Hypothalamus (tissue), 51 donors: ENCODE measurements at regions not wholly inside any gene's neighbourhood (a gene's known extent, or its start where the extent isn't known, plus 50 kb on each side); places are given as distances from the start of the nearest gene placed in this dataset.
"Not testable (repeated sequence)": the region's sequence is repeated elsewhere in the genome, so short reads cannot be mapped to it uniquely, and the experiment has no call there.

Experiments
- DNase-seq, 51 donors: peaks; one replicate each; lab custom pipeline; 2025; lab: John Stamatoyannopoulos, UW

DNA sequence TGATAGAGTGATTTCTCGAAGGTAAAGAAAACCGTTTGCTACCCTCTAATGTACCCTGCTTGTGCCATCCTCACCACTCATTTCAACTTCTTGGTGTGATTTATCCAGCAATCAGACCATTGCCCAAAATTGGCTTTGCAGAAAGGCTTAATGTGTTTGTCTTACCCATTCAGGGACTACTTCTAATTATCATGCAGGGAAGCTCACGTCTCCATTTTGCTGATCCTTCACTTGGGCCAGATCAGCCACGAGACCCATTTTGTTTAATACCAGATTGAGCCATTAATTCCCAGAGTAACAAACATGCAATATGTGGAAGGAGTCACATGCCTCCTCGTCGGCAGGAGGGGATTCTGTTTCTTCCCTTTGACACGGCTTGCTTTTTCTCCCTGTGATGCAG, 51.1 kb upstream of the CRY1 start:
- no peak for DNase-seq

DNA sequence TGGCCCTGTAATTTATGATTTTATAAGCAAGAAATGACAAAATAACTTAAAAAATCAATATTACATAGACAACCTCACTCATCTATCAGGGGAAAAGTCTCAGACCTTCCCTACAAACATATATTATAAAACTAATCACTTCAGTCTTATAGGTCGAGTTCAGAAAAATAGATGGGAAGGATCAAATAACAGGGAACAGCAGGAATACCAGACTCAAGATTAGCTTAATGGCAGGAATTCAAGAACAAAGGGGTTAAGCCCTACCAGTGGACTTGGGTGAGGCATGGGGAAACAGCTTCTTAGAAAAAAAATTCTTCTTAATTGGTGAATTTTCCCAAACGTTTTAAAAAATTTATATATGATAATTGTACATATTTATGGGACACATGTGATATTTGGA, 51.6 kb upstream of the CRY1 start:
- DNase-seq, result no peak

DNA sequence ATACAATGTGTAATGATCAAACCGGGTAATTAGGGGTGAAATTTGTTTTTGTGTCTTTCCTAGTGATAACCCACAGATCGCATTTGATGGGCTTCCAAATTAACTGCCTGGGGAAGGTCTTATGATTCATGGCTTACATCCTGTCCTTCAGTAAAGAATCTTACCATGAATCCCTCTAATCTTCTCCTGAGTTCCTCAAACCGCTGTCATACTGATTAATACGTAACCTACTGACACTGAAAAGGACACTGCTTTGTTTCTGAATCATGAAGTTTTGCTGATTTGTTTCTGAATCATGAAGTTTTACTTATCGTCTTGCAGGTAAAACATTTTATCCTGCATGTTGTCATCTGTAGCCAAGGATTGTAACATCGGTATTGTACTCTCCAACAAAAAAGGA, 52.0 kb upstream of the CRY1 start:
- no peak for DNase-seq

DNA sequence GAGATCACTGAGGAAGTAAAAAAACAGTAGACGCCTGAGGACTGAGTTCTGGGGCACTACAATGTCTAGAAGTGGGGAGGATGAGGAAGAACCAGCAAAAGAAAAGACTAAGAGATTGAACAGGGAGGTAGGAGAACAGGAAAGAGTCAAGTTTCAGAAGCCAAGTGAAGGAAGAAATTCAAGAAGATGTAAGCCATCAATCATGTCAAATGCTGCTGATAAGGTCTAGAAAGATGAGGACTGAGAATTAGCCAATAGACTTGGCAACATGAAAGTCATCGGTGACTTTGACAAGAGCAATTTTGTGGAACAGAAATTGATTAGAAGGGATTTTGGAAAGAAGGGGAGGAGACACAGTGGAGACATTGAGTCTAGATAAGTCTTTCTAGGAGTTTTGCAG, 54.8 kb upstream of the CRY1 start:
- no peak for DNase-seq

DNA sequence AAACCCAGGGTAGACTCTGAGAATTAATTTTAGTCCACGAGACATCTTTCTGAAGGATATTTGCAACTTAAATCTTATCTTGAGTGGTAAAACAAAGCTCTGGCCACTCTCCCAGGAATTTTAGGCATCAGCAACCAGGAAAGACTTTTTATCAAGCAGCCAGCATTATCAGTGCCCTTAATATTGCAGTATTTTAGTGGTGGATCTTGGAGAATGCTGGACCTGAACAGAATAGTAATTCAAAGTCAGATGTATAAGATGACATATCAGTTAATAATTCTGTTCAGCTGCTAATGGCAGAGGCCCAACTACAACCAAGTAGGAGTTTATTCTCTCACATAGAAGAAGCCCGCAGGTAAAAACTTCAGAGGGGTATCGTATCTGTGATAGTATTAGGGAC, 59.0 kb upstream of the CRY1 start:
- DNase-seq, result no peak

GRCh38 chr12:107159384-107159900, 66.1 kb upstream of the CRY1 start:
- no peak for DNase-seq

GRCh38 chr12:107163413-107163812, 70.1 kb upstream of the CRY1 start:
- no peak for DNase-seq

GRCh38 chr12:107164392-107164791, 71.0 kb upstream of the CRY1 start:
- DNase-seq, result no peak

DNA sequence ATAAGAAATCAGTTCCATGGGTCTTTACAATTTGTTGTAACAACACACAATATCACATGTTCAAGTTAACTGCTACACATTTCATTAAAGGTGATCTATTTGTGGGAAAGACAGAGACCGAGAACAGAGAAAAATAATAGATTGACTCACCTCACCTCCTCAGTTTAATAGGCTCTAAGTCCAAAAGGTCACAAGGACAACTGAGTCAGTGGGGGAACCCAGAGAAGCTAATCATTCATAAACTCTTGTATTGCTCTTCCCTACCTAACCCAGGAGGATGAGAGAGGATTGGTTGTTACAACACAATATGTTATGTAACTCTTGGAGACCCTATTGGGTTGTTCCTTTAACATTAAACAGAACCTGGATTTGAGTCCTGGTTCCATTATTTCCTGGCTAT, 72.2 kb upstream of the CRY1 start:
- no peak for DNase-seq

- DNase-seq, result no peak
Observed at GRCh38 chr12:107167756-107168155, 74.4 kb upstream of the CRY1 start.

- DNase-seq, result no peak
Observed at GRCh38 chr12:107169200-107169599, 75.9 kb upstream of the CRY1 start.

GRCh38 chr12:107178776-107179175, 85.4 kb upstream of the CRY1 start:
- DNase-seq, result no peak

GRCh38 chr12:107179871-107180270, 86.5 kb upstream of the CRY1 start:
- no peak for DNase-seq

DNA sequence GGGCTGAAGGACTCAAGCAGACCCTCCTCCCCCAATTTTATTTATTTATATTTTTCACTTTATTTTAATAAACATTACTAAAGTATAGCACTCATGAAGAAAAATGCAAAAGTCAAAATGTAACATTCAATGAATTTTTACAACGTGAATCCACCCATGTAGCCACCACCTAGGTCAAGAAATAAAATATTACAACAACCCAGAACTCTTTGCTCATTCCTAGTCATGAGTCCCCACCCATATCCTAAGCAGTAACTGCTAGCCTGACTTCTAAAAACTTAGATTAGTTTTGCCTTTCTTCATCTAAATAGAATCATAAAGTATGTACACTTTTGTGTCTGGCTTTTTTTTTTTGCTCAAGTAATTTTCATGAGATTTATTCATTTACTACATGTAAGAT, 86.9 kb upstream of the CRY1 start:
- no peak for DNase-seq

- DNase-seq, result no peak
Observed at GRCh38 chr12:107184359-107184930, 91.1 kb upstream of the CRY1 start.

DNA sequence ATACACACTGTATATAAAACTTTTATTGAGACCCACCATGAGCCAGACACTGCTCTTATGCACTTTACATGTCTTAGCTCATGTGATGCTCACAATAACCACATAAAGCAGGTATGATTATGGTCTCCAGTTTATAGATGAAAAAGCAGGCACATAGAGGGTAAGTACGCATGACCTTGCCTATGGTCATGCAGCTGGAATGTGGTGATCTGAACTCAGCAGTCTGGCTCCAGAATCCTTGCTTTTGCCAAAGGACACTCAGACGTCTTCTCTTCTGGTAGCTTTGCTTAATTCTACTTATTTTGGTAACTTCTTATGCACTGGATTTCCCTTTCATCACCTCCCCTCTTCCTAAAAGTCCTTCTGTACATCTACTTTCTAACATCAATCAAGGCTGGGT, 103.3 kb upstream of the CRY1 start:
- DNase-seq, result no peak

GRCh38 chr12:107200394-107200793, 107.0 kb upstream of the CRY1 start:
- no peak for DNase-seq

GRCh38 chr12:107207931-107208525, 114.7 kb upstream of the CRY1 start:
- DNase-seq, result no peak

DNA sequence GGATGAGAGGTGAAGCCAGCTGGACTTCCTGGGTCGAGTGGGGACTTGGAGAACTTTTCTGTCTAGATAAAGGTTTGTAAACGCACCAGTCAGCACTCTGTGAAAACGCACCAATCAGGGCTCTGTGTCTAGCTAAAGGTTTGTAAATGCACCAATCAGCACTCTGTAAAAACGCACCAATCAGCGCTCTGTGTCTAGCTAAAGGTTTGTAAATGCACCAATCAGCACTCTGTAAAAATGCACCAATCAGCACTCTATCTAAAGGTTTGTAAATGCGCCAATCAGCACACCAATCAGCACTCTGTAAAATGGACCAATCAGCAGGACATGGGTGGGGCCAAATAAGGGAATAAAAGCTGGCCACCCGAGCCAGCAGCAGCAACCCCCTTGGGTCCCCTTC, 116.4 kb upstream of the CRY1 start:
- not testable (repeated sequence) for DNase-seq

GRCh38 chr12:107214373-107214773, 121.0 kb upstream of the CRY1 start:
- not testable (repeated sequence) for DNase-seq

DNA sequence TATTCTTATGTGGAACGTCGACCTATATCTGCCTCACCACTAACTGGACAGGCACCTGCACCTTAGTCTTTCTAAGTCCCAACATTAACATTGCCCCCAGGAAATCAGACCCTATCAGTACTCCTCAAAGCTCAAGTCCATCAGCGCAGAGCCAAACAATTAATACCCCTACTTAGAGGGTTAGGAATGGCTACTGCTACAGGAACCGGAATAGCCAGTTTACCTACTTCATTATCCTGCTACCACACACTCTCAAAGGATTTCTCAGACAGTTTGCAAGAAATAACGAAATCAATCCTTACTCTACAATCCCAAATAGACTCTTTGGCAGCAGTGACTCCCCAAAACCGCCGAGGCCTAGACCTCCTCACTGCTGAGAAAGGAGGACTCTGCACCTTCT, 123.1 kb upstream of the CRY1 start:
- not testable (repeated sequence) for DNase-seq

- no peak for DNase-seq
Observed at GRCh38 chr12:107219301-107219700, 126.0 kb upstream of the CRY1 start.

DNA sequence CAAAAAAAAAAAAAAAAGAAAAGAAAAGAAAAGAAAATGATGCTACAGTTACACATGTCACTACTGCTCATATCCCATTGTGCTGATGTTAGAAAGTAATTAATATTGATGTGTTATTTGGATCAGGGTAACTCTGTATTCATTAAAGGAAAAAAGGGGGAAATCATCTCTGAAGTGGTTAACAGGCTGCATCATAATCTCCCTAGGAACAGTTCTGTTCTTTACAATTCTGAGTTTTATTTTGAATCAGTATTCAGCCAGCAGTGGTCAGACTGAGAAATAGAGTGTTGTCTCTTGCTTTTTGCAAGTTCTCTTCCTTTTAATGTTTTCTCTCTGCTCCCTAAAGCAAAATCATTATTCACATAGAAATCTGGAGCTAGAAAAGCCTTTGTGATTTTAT, 128.6 kb upstream of the CRY1 start:
- DNase-seq, result no peak
